GM12878 (cell line): ENCODE measurements at regions not wholly inside any gene's neighbourhood (a gene's known extent, or its start where the extent isn't known, plus 50 kb on each side); places are given as distances from the start of the nearest gene placed in this dataset.

Experiments used
- ATAC-seq: fragments of 200-7000 bp; cut with Tn5 transposase; 3 replicates; pipeline ENCODE4 v1.9.1; 2020; ENCODE audit warnings: mild to moderate bottlenecking, moderate library complexity
- BruUV-seq: library from RNA; stranded (reverse); fragments of 400-500 nt; replicated peaks from 2 replicates; lab custom pipeline; 2021; lab: Mats Ljungman, UMichigan
- CTCF ChIA-PET: fragments of 300-600 bp; sonication (Branson Sonifier 250); formaldehyde crosslinking; extraction: SDS; loops from one replicate; lab custom pipeline; 2021; ENCODE audit warnings: inconsistent platforms; lab: Yijun Ruan, JAX
- POLR2A ChIA-PET: fragments of 350-600 bp; formaldehyde crosslinking; extraction: SDS; loops from one replicate; lab custom pipeline; 2021; ENCODE audit warnings: inconsistent platforms; lab: Charles Lee
- RAD21 ChIA-PET: fragments of 300-600 bp; sonication (Branson Sonifier 250); formaldehyde crosslinking; loops from one replicate; lab custom pipeline; 2023; ENCODE audit warnings: antibody characterized with exemption; ENCODE audit not compliant: unreplicated experiment; lab: Charles Lee
- SMC1A ChIA-PET: fragments of 300-600 bp; sonication (Branson Sonifier 250); formaldehyde crosslinking; loops from one replicate; lab custom pipeline; 2023; ENCODE audit not compliant: unreplicated experiment, uncharacterized antibody; lab: Charles Lee
- DNase-seq: peaks from one replicate; pipeline ENCODE4 v3.0.0-alpha.2; 2011; ENCODE audit warnings: low read depth, low spot score
- FAIRE-seq: peaks from 3 replicates; lab custom pipeline; 2011; peaks lifted over from hg19 to GRCh38; lab: Jason Lieb, UNC
- H2AFZ ChIP-seq: 2 replicates; pipeline ENCODE4 v1.6.0; 2011; ENCODE audit warnings: low read depth, low read length, control low read depth; ENCODE audit not compliant: control insufficient read depth
- H3K27ac ChIP-seq: 2 replicates; pipeline ENCODE4 v1.5.1; 2011; ENCODE audit warnings: control low read depth; ENCODE audit not compliant: control insufficient read depth, insufficient read depth
- H3K27me3 ChIP-seq, 2 experiments: replicated peaks in 1 of 2; 2 replicates each; pipeline versions ENCODE4 v1.6.0 to v1.6.1; 2011; ENCODE audit warnings: low read length in 1 of 2; ENCODE audit not compliant: control insufficient read depth in 2 of 2, insufficient read depth in 2 of 2
- H3K36me3 ChIP-seq, 2 experiments: 2 replicates each; pipeline ENCODE4 v1.5.1; 2011; ENCODE audit warnings: low read length in 1 of 2; ENCODE audit not compliant: control insufficient read depth in 2 of 2, insufficient read depth in 2 of 2
- H3K4me1 ChIP-seq: 2 replicates; pipeline ENCODE4 v1.6.1; 2011; ENCODE audit warnings: mild to moderate bottlenecking, low read length, moderate library complexity, mixed read lengths; ENCODE audit not compliant: control insufficient read depth, insufficient read depth
- H3K4me2 ChIP-seq: 2 replicates; pipeline ENCODE4 v1.6.0; 2011; ENCODE audit warnings: control low read depth; ENCODE audit not compliant: control insufficient read depth, insufficient read depth
- H3K4me3 ChIP-seq: fragments of 200-600 bp; sonication (generic); 2 replicates; pipeline ENCODE4 v1.5.1; 2016
- H3K79me2 ChIP-seq: 2 replicates; pipeline ENCODE4 v1.6.0; 2011; ENCODE audit warnings: low read length; ENCODE audit not compliant: control insufficient read depth, insufficient read depth
- H3K9ac ChIP-seq: 2 replicates; pipeline ENCODE4 v1.8.0; 2011; ENCODE audit warnings: low read length, control low read depth, mixed read lengths; ENCODE audit not compliant: control insufficient read depth, insufficient read depth
- H3K9me3 ChIP-seq: replicated peaks from 3 replicates; pipeline ENCODE4 v1.5.1; 2011; ENCODE audit warnings: mild to moderate bottlenecking, low read length; ENCODE audit not compliant: control insufficient read depth, insufficient read depth
- H4K20me1 ChIP-seq: 2 replicates; pipeline ENCODE4 v1.6.0; 2011; ENCODE audit not compliant: control insufficient read depth, insufficient read depth
- ATF7 ChIP-seq: fragments of 450-650 bp; IDR thresholded peaks from 2 replicates; pipeline ENCODE4 v1.6.1; 2016; ENCODE audit warnings: low read depth, mild to moderate bottlenecking
- DPF2 ChIP-seq: fragments of 450-650 bp; IDR thresholded peaks from 2 replicates; pipeline ENCODE4 v1.6.1; 2017; ENCODE audit warnings: mild to moderate bottlenecking
- HDAC6 ChIP-seq: fragments of 200-600 bp; sonication (generic); IDR thresholded peaks from one replicate; pipeline ENCODE4 v1.8.0; 2017; ENCODE audit warnings: antibody characterized with exemption; ENCODE audit not compliant: unreplicated experiment
- IKZF1 ChIP-seq: fragments of 450-650 bp; conservative IDR thresholded peaks from 2 replicates; pipeline ENCODE4 v1.6.1; 2017; ENCODE audit warnings: antibody characterized with exemption, mild to moderate bottlenecking
- JUND ChIP-seq: IDR thresholded peaks from 2 replicates; pipeline ENCODE4 v1.6.1; 2012; ENCODE audit warnings: low read depth, mild to moderate bottlenecking, low read length, improper control_type of control experiment, moderate library complexity
- TARDBP ChIP-seq: IDR thresholded peaks from 2 replicates; pipeline ENCODE4 v1.6.1; 2016; ENCODE audit warnings: borderline replicate concordance
- WGBS: methylation state at CpG from one replicate; pipeline ENCODE4 v1.1.6; 2016; ENCODE audit warnings: low lambda C conversion rate; ENCODE audit not compliant: insufficient replicate concordance, insufficient coverage; ENCODE audit errors: missing lambda C conversion rate; 5-methylcytosine and 5-hydroxymethylcytosine counted together
- in situ Hi-C: fragments of 300-500 bp; cut with MboI; formaldehyde crosslinking; loops from 9 replicates; pipeline ENCODE4 v1.14.3; 2018; ENCODE audit warnings: mixed read lengths
- intact Hi-C: fragments of 100-400 bp; cut with micrococcal nuclease; formaldehyde crosslinking; loops from one replicate; pipeline ENCODE4 v1.14.2; 2022; ENCODE audit not compliant: unreplicated experiment
- TF ChIP-seq, protein P1 (sequence below): fragments of 450-650 bp; IDR thresholded peaks from 2 replicates; pipeline ENCODE4 v1.6.1; 2017; ENCODE audit warnings: borderline replicate concordance

DNA sequence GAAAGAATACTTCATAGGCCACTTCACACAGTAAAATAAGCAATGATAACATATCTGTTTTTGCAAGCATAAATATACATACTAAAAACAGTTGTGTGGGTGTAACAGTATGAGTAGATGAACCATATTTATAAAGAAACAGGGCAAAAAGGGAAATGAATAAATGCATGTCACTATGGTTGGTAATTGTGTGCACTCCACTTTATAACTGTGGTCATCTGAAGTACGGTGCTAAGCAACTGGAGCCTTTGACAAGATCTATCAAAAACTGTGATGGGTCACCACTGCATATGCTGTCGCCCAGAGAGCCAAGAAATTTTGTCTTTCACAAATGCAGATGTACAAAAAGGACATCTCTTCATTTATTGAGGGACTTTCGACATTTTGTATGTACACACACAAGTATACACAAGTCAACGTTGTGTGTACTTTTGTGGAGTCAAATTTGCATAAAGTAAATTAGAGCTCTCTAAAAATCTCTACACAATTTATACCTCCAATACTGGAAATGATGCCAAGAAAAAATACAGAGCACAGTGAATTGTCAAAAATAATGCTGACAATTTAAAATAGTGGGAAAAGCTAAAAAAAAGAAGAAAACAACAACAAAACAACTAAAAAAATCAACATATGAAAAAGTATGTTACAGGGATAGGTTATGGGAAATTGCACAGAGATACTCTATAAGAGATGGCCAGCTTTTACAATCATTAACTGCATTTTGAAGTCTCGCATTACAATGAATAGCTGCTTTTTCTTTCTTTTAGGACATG lies 123.1 kb upstream of the ENPEP start (continued):
- TF ChIP-seq, protein P1, sequence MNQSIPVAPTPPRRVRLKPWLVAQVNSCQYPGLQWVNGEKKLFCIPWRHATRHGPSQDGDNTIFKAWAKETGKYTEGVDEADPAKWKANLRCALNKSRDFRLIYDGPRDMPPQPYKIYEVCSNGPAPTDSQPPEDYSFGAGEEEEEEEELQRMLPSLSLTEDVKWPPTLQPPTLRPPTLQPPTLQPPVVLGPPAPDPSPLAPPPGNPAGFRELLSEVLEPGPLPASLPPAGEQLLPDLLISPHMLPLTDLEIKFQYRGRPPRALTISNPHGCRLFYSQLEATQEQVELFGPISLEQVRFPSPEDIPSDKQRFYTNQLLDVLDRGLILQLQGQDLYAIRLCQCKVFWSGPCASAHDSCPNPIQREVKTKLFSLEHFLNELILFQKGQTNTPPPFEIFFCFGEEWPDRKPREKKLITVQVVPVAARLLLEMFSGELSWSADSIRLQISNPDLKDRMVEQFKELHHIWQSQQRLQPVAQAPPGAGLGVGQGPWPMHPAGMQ: no peak
- TF ChIP-seq DPF2: no peak
- no peak for TF ChIP-seq ATF7
- TF ChIP-seq JUND: no peak
- no peak for TF ChIP-seq HDAC6
- no peak for TF ChIP-seq IKZF1

DNA sequence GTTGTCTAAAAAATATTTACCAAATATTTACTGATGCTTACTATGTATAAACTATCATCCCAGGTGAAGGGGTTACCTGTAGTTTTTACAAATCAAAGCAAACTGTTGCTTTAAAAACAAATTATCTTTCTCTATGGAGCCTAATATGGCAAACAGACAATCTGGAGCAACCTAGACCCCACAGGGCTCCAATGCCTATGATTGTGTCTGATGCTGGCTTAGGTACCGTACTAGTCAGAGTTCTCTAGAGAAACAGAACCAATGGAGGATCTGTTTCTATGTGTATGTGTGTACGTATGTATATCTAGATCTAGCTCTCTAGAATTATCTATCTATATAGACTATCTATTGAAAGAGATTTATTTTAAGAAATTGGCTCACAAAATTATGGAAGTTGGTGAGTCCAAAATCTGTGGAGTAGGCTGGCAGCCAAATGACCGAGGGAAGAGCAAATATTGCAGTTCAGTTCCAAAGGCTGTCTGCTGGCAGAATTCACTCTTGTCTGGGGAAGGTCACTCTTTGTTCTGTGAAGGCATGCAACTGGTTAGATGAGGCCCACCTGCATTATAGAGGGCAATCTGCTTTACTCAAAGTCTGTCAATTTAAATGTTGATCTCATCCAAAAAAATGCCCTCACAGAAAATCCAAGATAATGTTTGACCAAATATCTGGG lies 127.1 kb upstream of the ENPEP start:
- TF ChIP-seq TARDBP: no peak
- TF ChIP-seq, protein P1: no peak
- TF ChIP-seq, all 136 proteins: peak for 0
- Histone ChIP-seq H3K27ac (no peak overlapping the region), H3K27me3 (no peaks in the 10 kb centered on the region; a peak in 1 of 4 replicates), H3K79me2 (no peaks in the 10 kb centered on the region), H3K36me3 (no peaks in the 10 kb centered on the region), H2AFZ (no peak overlapping the region), H3K9me3 (no peaks in the 10 kb centered on the region), H3K4me2 (no peak overlapping the region), H3K4me1 (no peaks in the 10 kb centered on the region), H3K9ac (no peak overlapping the region), H4K20me1 (no peaks in the 10 kb centered on the region), H3K4me3 (no peak overlapping the region)
- no peak for FAIRE-seq
- ChIA-PET CTCF (no interaction called here), RAD21 (no interaction called here), POLR2A (no interaction called here), SMC1A (interaction anchor here (1.2 kb wide), 1 partner anchor 30 kb away, joined by 3 read pairs; no protein-coding TSS in a partner anchor)
- in situ Hi-C loops (loop anchor here (10.0 kb wide), 1 partner anchor 156 kb away; no protein-coding TSS in a partner anchor), intact Hi-C loops (loop anchor here (10.0 kb wide), 1 partner anchor 166 kb away; no protein-coding TSS in a partner anchor)
- DNase-seq: no peak
- 25% methylated on average over 3 of the region's 3 CpGs for WGBS
- ATAC-seq: no peak
- no TSS peak for BruUV-seq
